ENCODE measurements at regions not wholly inside any gene's neighbourhood (a gene's known extent, or its start where the extent isn't known, plus 50 kb on each side); places are given as distances from the start of the nearest gene placed in this dataset.

GRCh38 chr18:66752733-66753132, 148.8 kb upstream of the CDH19 start:
- no peak for DNase-seq
- Histone ChIP-seq H3K9me3 (no peaks in the 10 kb centered on the region), H3K4me3 (no peak overlapping the region), H3K27ac (no peak overlapping the region), H3K36me3 (no peaks in the 10 kb centered on the region), H3K27me3 (no peaks in the 10 kb centered on the region), H3K4me1 (no peaks in the 10 kb centered on the region)
- no peak for ATAC-seq
- intact Hi-C loops (cut with DNase I; ENCODE audit: low total_unique reads): no loop called here
- in situ Hi-C loops (cut with MboI; ENCODE audit: low sequenced_read_pairs in 4 of 4): no loop called here
- no peak for TF ChIP-seq POLR2A (IDR thresholded peaks at IDR 0.05)
- no peak for TF ChIP-seq CTCF (IDR thresholded peaks at IDR 0.05 in 4 of 5, conservative IDR thresholded peaks at IDR 0.05 in 1 of 5)

GRCh38 chr18:66749481-66750035, 145.7 kb upstream of the CDH19 start:
- Histone ChIP-seq H3K27ac (no peak overlapping the region), H3K36me3 (no peaks in the 10 kb centered on the region), H3K27me3 (no peaks in the 10 kb centered on the region), H3K4me3 (no peak overlapping the region), H3K9me3 (no peaks in the 10 kb centered on the region), H3K4me1 (no peaks in the 10 kb centered on the region)
- ATAC-seq (no peak), DNase-seq (no peak)
- TF ChIP-seq CTCF (IDR thresholded peaks at IDR 0.05 in 4 of 5, conservative IDR thresholded peaks at IDR 0.05 in 1 of 5) (no peak), POLR2A (IDR thresholded peaks at IDR 0.05) (no peak)
- intact Hi-C loops (cut with DNase I; ENCODE audit: low total_unique reads): no loop called here
- in situ Hi-C loops (cut with MboI; ENCODE audit: low sequenced_read_pairs in 4 of 4): loop anchor here in 1 of 4 donors (10.0 kb wide), 1 partner anchor 185 kb away; no protein-coding TSS in a partner anchor

GRCh38 chr18:66749030-66749429, 145.1 kb upstream of the CDH19 start:
- intact Hi-C loops (cut with DNase I; ENCODE audit: low total_unique reads): no loop called here
- in situ Hi-C loops (cut with MboI; ENCODE audit: low sequenced_read_pairs in 4 of 4): loop anchor here in 1 of 4 donors (10.0 kb wide), 1 partner anchor 184 kb away; no protein-coding TSS in a partner anchor
- Histone ChIP-seq H3K36me3 (no peaks in the 10 kb centered on the region), H3K4me3 (no peak overlapping the region), H3K27me3 (no peaks in the 10 kb centered on the region), H3K4me1 (no peaks in the 10 kb centered on the region), H3K9me3 (no peaks in the 10 kb centered on the region), H3K27ac (no peak overlapping the region)
- no peak for ATAC-seq
- TF ChIP-seq CTCF (IDR thresholded peaks at IDR 0.05 in 4 of 5, conservative IDR thresholded peaks at IDR 0.05 in 1 of 5) (no peak), POLR2A (IDR thresholded peaks at IDR 0.05) (no peak)
- DNase-seq: no peak

- TF ChIP-seq POLR2A (IDR thresholded peaks at IDR 0.05): no peak
- no peak for TF ChIP-seq CTCF (IDR thresholded peaks at IDR 0.05 in 4 of 5, conservative IDR thresholded peaks at IDR 0.05 in 1 of 5)
- intact Hi-C loops (cut with DNase I; ENCODE audit: low total_unique reads) (no loop called here), in situ Hi-C loops (cut with MboI; ENCODE audit: low sequenced_read_pairs in 4 of 4) (loop anchor here in 1 of 4 donors (10.0 kb wide), 1 partner anchor 178 kb away; no protein-coding TSS in a partner anchor)
- ATAC-seq (no peak), DNase-seq (no peak)
- Histone ChIP-seq H3K27me3 (no peaks in the 10 kb centered on the region), H3K36me3 (no peaks in the 10 kb centered on the region), H3K4me1 (no peaks in the 10 kb centered on the region), H3K4me3 (no peak overlapping the region), H3K27ac (no peak overlapping the region), H3K9me3 (no peaks in the 10 kb centered on the region)
Measured at GRCh38 chr18:66742832-66743231, 138.9 kb upstream of the CDH19 start.

GRCh38 chr18:66735933-66736332, 132.0 kb upstream of the CDH19 start:
- intact Hi-C loops (cut with DNase I; ENCODE audit: low total_unique reads): no loop called here
- H3K27ac ChIP-seq: no peak overlapping the region

More at GRCh38 chr18:66735933-66736332, 132.0 kb upstream of the CDH19 start:
- no peaks in the 10 kb centered on the region for H3K27me3 ChIP-seq
- ATAC-seq: no peak
- H3K4me3 ChIP-seq: no peak overlapping the region
- no peaks in the 10 kb centered on the region for H3K4me1 ChIP-seq
- in situ Hi-C loops (cut with MboI; ENCODE audit: low sequenced_read_pairs in 4 of 4): no loop called here
- no peaks in the 10 kb centered on the region for H3K9me3 ChIP-seq
- TF ChIP-seq CTCF (IDR thresholded peaks at IDR 0.05 in 4 of 5, conservative IDR thresholded peaks at IDR 0.05 in 1 of 5) (no peak), POLR2A (IDR thresholded peaks at IDR 0.05) (no peak)
- H3K36me3 ChIP-seq: no peaks in the 10 kb centered on the region
- DNase-seq: no peak

All from gastrocnemius medialis (tissue), 4 donors.